ENCODE measurements at regions not wholly inside any gene's neighbourhood (a gene's known extent, or its start where the extent isn't known, plus 50 kb on each side); places are given as distances from the start of the nearest gene placed in this dataset.

- Histone ChIP-seq H3K9me3 (ENCODE audit: low read length) (no peaks in the 10 kb centered on the region), H3K4me1 (ENCODE audit: insufficient read depth, low read length) (no peaks in the 10 kb centered on the region), H3K27ac (ENCODE audit: extremely low read length, insufficient read depth, low read length) (no peak overlapping the region), H3K27me3 (ENCODE audit: control insufficient read depth in 1 of 2, insufficient read depth in 2 of 2, low read length in 2 of 2) (no peaks in the 10 kb centered on the region), H3K4me2 (ENCODE audit: low read depth, low read length) (no peak overlapping the region), H4K20me1 (ENCODE audit: insufficient read depth, low read length) (no peaks in the 10 kb centered on the region), H3K36me3 (replicated peaks in 1 of 2; ENCODE audit: control insufficient read depth in 1 of 2, insufficient read depth in 2 of 2, low read length in 2 of 2) (no peaks in the 10 kb centered on the region), H3K4me3 (replicated peaks in 1 of 3; ENCODE audit: insufficient read depth in 1 of 3, low read depth in 2 of 3, low read length in 3 of 3) (no peak overlapping the region), H3K79me2 (ENCODE audit: insufficient read depth, low read length) (no peaks in the 10 kb centered on the region), H3K9ac (ENCODE audit: insufficient read depth, low read depth, low read length) (no peak overlapping the region), H2AFZ (ENCODE audit: low read length) (no peak overlapping the region)
- WGBS (ENCODE audit: low lambda C conversion rate): 15% methylated on average over 2 of the region's 2 CpGs
- no TSS peak for BruUV-seq (replicated peaks)
- intact Hi-C loops (cut with micrococcal nuclease; ENCODE audit: unreplicated experiment): no loop called here
- FAIRE-seq (no peak), ATAC-seq (no peak), DNase-seq (ENCODE audit: low spot score) (no peak)
- in situ Hi-C loops (cut with HindIII; ENCODE audit: extremely low pct_ligation_motif_present, low pct_unique_long_range_greater_than_20kb): no loop called here
- no peak for TF ChIP-seq ETV6 (CRISPR knock-in tag; conservative IDR thresholded peaks at IDR 0.05)
- TF ChIP-seq RFX1 (IDR thresholded peaks at IDR 0.05): no peak
- TF ChIP-seq MIER2 (CRISPR knock-in tag; IDR thresholded peaks at IDR 0.05): no peak
- TF ChIP-seq POGK (CRISPR knock-in tag; conservative IDR thresholded peaks at IDR 0.05): no peak
- TF ChIP-seq HES4 (CRISPR knock-in tag; IDR thresholded peaks at IDR 0.05; ENCODE audit: borderline replicate concordance): no peak
- TF ChIP-seq HOXA7 (CRISPR knock-in tag; IDR thresholded peaks at IDR 0.05): no peak
- no peak for TF ChIP-seq ZNF232 (CRISPR knock-in tag; IDR thresholded peaks at IDR 0.05; ENCODE audit: borderline replicate concordance)
- TF ChIP-seq ZBTB33 (CRISPR knock-in tag; IDR thresholded peaks at IDR 0.05): no peak
- no peak for TF ChIP-seq HOMEZ (CRISPR knock-in tag; IDR thresholded peaks at IDR 0.05; ENCODE audit: low read depth)
- TF ChIP-seq SP4 (CRISPR knock-in tag; IDR thresholded peaks at IDR 0.05): no peak
- TF ChIP-seq ZFP91 (CRISPR knock-in tag; IDR thresholded peaks at IDR 0.05; ENCODE audit: borderline replicate concordance): no peak
- no peak for TF ChIP-seq SYNCRIP (IDR thresholded peaks at IDR 0.05; ENCODE audit: insufficient read depth, low read depth, low read length)
- no peak for TF ChIP-seq KDM5B (CRISPR knock-in tag; IDR thresholded peaks at IDR 0.05; ENCODE audit: borderline replicate concordance)
- TF ChIP-seq ZC3H13 (CRISPR knock-in tag; IDR thresholded peaks at IDR 0.05): no peak
- ChIA-PET POLR2A (no interaction called here), CTCF (ENCODE audit: low intra/inter-chr PET ratio, low total read pairs) (no interaction called here)
Measured at GRCh38 chr10:128645486-128645885, 519.3 kb upstream of the MKI67 start.

Measured in HepG2 (cell line).